H1 (cell line): ENCODE measurements at regions not wholly inside any gene's neighbourhood (a gene's known extent, or its start where the extent isn't known, plus 50 kb on each side); places are given as distances from the start of the nearest gene placed in this dataset.

Source experiments
- CTCF ChIA-PET: fragments of 300-600 bp; sonication (Branson Sonifier 250); formaldehyde crosslinking; loops from one replicate; lab custom pipeline; 2021; ENCODE audit not compliant: partially characterized antibody; lab: Charles Lee
- POLR2A ChIA-PET: fragments of 300-600 bp; sonication (Branson Sonifier 250); formaldehyde crosslinking; loops from one replicate; lab custom pipeline; 2021; ENCODE audit warnings: inconsistent platforms; ENCODE audit not compliant: partially characterized antibody; lab: Charles Lee
- DNase-seq, 2 experiments: peaks; one replicate each; pipeline versions ENCODE4 v3.0.0 to v3.0.0-alpha.2; 2010 to 2022; ENCODE audit warnings: low spot score in 2 of 2, low read depth in 1 of 2, mixed read lengths in 1 of 2
- FAIRE-seq: peaks from 2 replicates; lab custom pipeline; 2011; peaks lifted over from hg19 to GRCh38; lab: Jason Lieb, UNC
- H2AFZ ChIP-seq: 2 replicates; pipeline ENCODE4 v1.8.1; 2012; ENCODE audit warnings: low read length, inconsistent platforms
- H2AK5ac ChIP-seq: 2 replicates; pipeline ENCODE4 v1.6.1; 2013; ENCODE audit warnings: low read depth, low read length
- H2BK120ac ChIP-seq: replicated peaks from 2 replicates; pipeline ENCODE3; 2013; ENCODE audit warnings: low read depth, low read length, inconsistent platforms
- H2BK12ac ChIP-seq: 2 replicates; pipeline ENCODE4 v1.6.1; 2013; ENCODE audit warnings: low read depth, low read length
- H2BK15ac ChIP-seq: 2 replicates; pipeline ENCODE4 v1.6.1; 2013; ENCODE audit warnings: low read length
- H2BK20ac ChIP-seq: 2 replicates; pipeline ENCODE4 v1.6.1; 2013; ENCODE audit warnings: low read length
- H2BK5ac ChIP-seq: 2 replicates; pipeline ENCODE4 v1.6.1; 2013; ENCODE audit warnings: low read depth, low read length
- H3K14ac ChIP-seq: 2 replicates; pipeline ENCODE4 v1.6.1; 2013; ENCODE audit warnings: inconsistent platforms; ENCODE audit not compliant: insufficient read length
- H3K18ac ChIP-seq: 2 replicates; pipeline ENCODE4 v1.6.1; 2013; ENCODE audit warnings: low read length; ENCODE audit errors: extremely low read depth
- H3K23ac ChIP-seq: 2 replicates; pipeline ENCODE4 v1.6.1; 2013; ENCODE audit warnings: inconsistent platforms; ENCODE audit not compliant: insufficient read length
- H3K23me2 ChIP-seq: 2 replicates; pipeline ENCODE4 v1.6.1; 2013; ENCODE audit warnings: low read depth, low read length
- H3K27ac ChIP-seq: 2 replicates; pipeline ENCODE4 v1.6.1; 2011; ENCODE audit warnings: low read depth, low read length, inconsistent platforms
- H3K27me3 ChIP-seq, 4 experiments: replicated peaks in 1 of 4; 1 replicate in 1 of 4; 2 replicates in 3 of 4; pipeline versions ENCODE4 v1.6.1 to v1.8.1; 2011 to 2013; ENCODE audit warnings: low read length in 3 of 4, mild to moderate bottlenecking in 3 of 4, inconsistent platforms in 2 of 4, mixed read lengths in 2 of 4, moderate library complexity in 1 of 4; ENCODE audit not compliant: control insufficient read depth in 3 of 4, insufficient read depth in 3 of 4; ENCODE audit errors: extremely low read depth in 1 of 4
- H3K36me3 ChIP-seq, 4 experiments: 2 replicates each; pipeline versions ENCODE4 v1.6.1 to v1.8.1; 2011 to 2013; ENCODE audit warnings: mild to moderate bottlenecking in 4 of 4, low read length in 3 of 4, moderate library complexity in 2 of 4, control low read depth in 1 of 4, inconsistent platforms in 1 of 4; ENCODE audit not compliant: insufficient read depth in 4 of 4, control insufficient read depth in 2 of 4
- H3K4ac ChIP-seq: replicated peaks from 2 replicates; pipeline ENCODE3; 2013; ENCODE audit warnings: low read length, low read depth, mixed read lengths, inconsistent platforms; ENCODE audit not compliant: insufficient read length
- H3K4me1 ChIP-seq, 4 experiments: replicated peaks in 1 of 4; 1 replicate in 1 of 4; 2 replicates in 3 of 4; pipeline versions ENCODE4 v1.6.1 to v1.8.1; 2011 to 2013; ENCODE audit warnings: low read length in 3 of 4, inconsistent platforms in 2 of 4, mixed read lengths in 1 of 4; ENCODE audit not compliant: insufficient read depth in 4 of 4, control insufficient read depth in 3 of 4
- H3K4me2 ChIP-seq, 2 experiments: 2 replicates each; pipeline versions ENCODE4 v1.6.1 to v1.8.1; 2011 to 2013; ENCODE audit warnings: low read depth in 2 of 2, low read length in 2 of 2, control low read depth in 1 of 2, inconsistent platforms in 1 of 2, mild to moderate bottlenecking in 1 of 2; ENCODE audit not compliant: insufficient read depth in 1 of 2
- H3K4me3 ChIP-seq, 4 experiments: fragments of 200-600, 300-600 bp in 1 of 4; sonication (generic), shearing (Covaris generic), sonication (Bioruptor Twin) in 1 of 4; 2 replicates each; pipeline versions ENCODE4 v1.5.1 to v1.8.1; 2011 to 2016; ENCODE audit warnings: low read length in 4 of 4, low read depth in 3 of 4, control low read depth in 2 of 4, inconsistent platforms in 2 of 4, mild to moderate bottlenecking in 2 of 4, mixed read lengths in 1 of 4, moderate library complexity in 1 of 4; ENCODE audit not compliant: insufficient read depth in 2 of 4; ENCODE audit errors: extremely low read depth in 1 of 4
- H3K56ac ChIP-seq: replicated peaks from 2 replicates; pipeline ENCODE3; 2013; ENCODE audit warnings: low read depth, mild to moderate bottlenecking, mixed read lengths, low read length, inconsistent platforms; ENCODE audit not compliant: insufficient read length
- H3K79me1 ChIP-seq: 2 replicates; pipeline ENCODE4 v1.6.1; 2013; ENCODE audit warnings: low read depth, low read length, control low read depth
- H3K79me2 ChIP-seq, 2 experiments: 2 replicates each; pipeline versions ENCODE4 v1.6.1 to v1.8.1; 2012 to 2013; ENCODE audit warnings: low read length in 2 of 2, mild to moderate bottlenecking in 2 of 2, inconsistent platforms in 1 of 2; ENCODE audit not compliant: insufficient read depth in 2 of 2, control insufficient read depth in 1 of 2
- H3K9ac ChIP-seq, 4 experiments: replicated peaks in 1 of 4; 1 replicate in 1 of 4; 2 replicates in 3 of 4; pipeline versions ENCODE4 v1.6.1 to v1.8.1; 2011 to 2013; ENCODE audit warnings: low read depth in 3 of 4, low read length in 3 of 4, control low read depth in 2 of 4, mild to moderate bottlenecking in 2 of 4, moderate library complexity in 2 of 4, inconsistent platforms in 1 of 4; ENCODE audit errors: extremely low read depth in 1 of 4
- H3K9me3 ChIP-seq, 2 experiments: 2 replicates each; pipeline versions ENCODE4 v1.6.1 to v1.8.1; 2012 to 2013; ENCODE audit warnings: mild to moderate bottlenecking in 2 of 2, moderate library complexity in 2 of 2, control low read depth in 1 of 2, inconsistent platforms in 1 of 2, low read depth in 1 of 2, low read length in 1 of 2, mixed read lengths in 1 of 2; ENCODE audit not compliant: insufficient read depth in 2 of 2
- H4K20me1 ChIP-seq, 2 experiments: replicated peaks in 1 of 2; 2 replicates each; pipeline versions ENCODE3 to v1.8.1; 2011 to 2013; ENCODE audit warnings: inconsistent platforms in 2 of 2, low read length in 2 of 2, mild to moderate bottlenecking in 1 of 2; ENCODE audit not compliant: insufficient read depth in 2 of 2, control insufficient read depth in 1 of 2
- H4K5ac ChIP-seq: 2 replicates; pipeline ENCODE4 v1.6.1; 2013; ENCODE audit warnings: low read length, low read depth, mixed read lengths, inconsistent platforms; ENCODE audit not compliant: insufficient read length
- H4K8ac ChIP-seq: 2 replicates; pipeline ENCODE4 v1.8.0; 2013; ENCODE audit warnings: mild to moderate bottlenecking, moderate library complexity, low read length, inconsistent platforms; ENCODE audit not compliant: insufficient read depth; ENCODE audit errors: extremely low read depth
- H4K91ac ChIP-seq: replicated peaks from 2 replicates; pipeline ENCODE3; 2013; ENCODE audit warnings: low read length, mixed read lengths, inconsistent platforms; ENCODE audit not compliant: insufficient read length
- CEBPB ChIP-seq: IDR thresholded peaks from 2 replicates; pipeline ENCODE4 v1.6.1; 2012; ENCODE audit warnings: low read depth, low read length
- CHD1 ChIP-seq: IDR thresholded peaks from 2 replicates; pipeline ENCODE4 v1.6.1; 2012; ENCODE audit warnings: low read depth, low read length, improper control_type of control experiment
- CHD2 ChIP-seq: IDR thresholded peaks from 2 replicates; pipeline ENCODE4 v1.6.1; 2012; ENCODE audit warnings: low read length, improper control_type of control experiment
- RAD21 ChIP-seq, 2 experiments: IDR thresholded peaks in 1 of 2; conservative IDR thresholded peaks in 1 of 2; 2 replicates each; pipeline ENCODE4 v1.6.1; 2011; ENCODE audit warnings: low read depth in 2 of 2, low read length in 2 of 2, improper control_type of control experiment in 1 of 2, inconsistent platforms in 1 of 2, mild to moderate bottlenecking in 1 of 2, moderate library complexity in 1 of 2
- WGBS, 2 experiments: shearing (Covaris generic) in 1 of 2; methylation state at CpG; one replicate each; pipeline versions ENCODE4 v1.1.6 to v1.1.7; 2013 to 2015; ENCODE audit warnings: low lambda C conversion rate in 2 of 2, mixed read lengths in 2 of 2, inconsistent platforms in 1 of 2, low coverage in 1 of 2, missing lambda C conversion rate in 1 of 2; ENCODE audit not compliant: insufficient replicate concordance in 2 of 2, insufficient coverage in 1 of 2, insufficient read length in 1 of 2; ENCODE audit errors: extremely low coverage in 1 of 2, missing lambda C conversion rate in 1 of 2; 5-methylcytosine and 5-hydroxymethylcytosine counted together

DNA sequence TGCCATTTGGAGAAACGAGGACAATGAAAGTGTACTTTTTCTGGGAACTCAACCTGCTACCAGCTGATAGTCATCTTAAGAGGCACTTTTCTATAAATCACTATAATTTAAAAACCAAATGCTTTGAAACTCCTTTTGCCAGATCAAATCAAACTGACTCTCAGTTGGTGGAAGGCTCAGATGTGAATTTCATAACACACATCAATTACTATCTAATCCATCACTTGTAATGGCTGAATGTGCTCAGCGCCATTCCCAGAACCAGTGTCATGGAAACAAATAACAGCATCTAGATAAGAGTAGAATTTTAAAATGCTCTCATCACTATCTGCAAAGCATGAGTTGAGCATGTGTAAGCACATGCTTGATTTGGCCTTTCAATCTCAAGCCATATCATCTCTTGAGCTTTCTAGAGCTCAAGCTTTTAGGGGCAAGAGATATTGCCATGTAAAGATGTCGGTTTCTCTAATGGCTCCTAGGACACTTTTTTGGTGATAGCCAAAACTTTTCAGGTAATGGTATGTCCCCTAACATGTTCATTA, 223.1 kb upstream of the ACVR2A start:
- H3K79me2 ChIP-seq = no peaks in the 10 kb centered on the region
- no peak overlapping the region for H3K4ac ChIP-seq
- no peaks in the 10 kb centered on the region for H3K79me1 ChIP-seq
- no peak overlapping the region for H2AFZ ChIP-seq
- no peak overlapping the region for H3K4me3 ChIP-seq
- no peaks in the 10 kb centered on the region for H3K36me3 ChIP-seq
- H4K91ac ChIP-seq = no peak overlapping the region
- no peak overlapping the region for H3K9ac ChIP-seq
- H3K9me3 ChIP-seq = no peaks in the 10 kb centered on the region
- no peak overlapping the region for H2BK15ac ChIP-seq
- H4K20me1 ChIP-seq = no peaks in the 10 kb centered on the region
- H3K27me3 ChIP-seq = no peaks in the 10 kb centered on the region
- no peak overlapping the region for H2BK120ac ChIP-seq
- H4K8ac ChIP-seq = no peak overlapping the region
- POLR2A ChIA-PET = no interaction called here
- H3K14ac ChIP-seq = no peak overlapping the region
- H3K56ac ChIP-seq = no peak overlapping the region
- H2BK5ac ChIP-seq = no peak overlapping the region
- 85% methylated on average over 3 of the region's 3 CpGs; no CpG with 5 or more reads in 1 of the 2 experiments for WGBS, 2 experiments
- H3K4me1 ChIP-seq = peaks cover 0 to 3% (median 0%) of the 10 kb centered on the region in 4 experiments; a peak in 1 of 7 replicates
- no peak overlapping the region for H2BK20ac ChIP-seq
- no peaks in the 10 kb centered on the region for H3K23me2 ChIP-seq
- TF ChIP-seq CHD1 (no peak), RAD21 (IDR thresholded peaks at IDR 0.05 in 1 of 2, conservative IDR thresholded peaks at IDR 0.05 in 1 of 2; ENCODE audit: low read depth in 2 of 2, low read length in 2 of 2) (no peak), CHD2 (no peak), CEBPB (no peak)
- TF ChIP-seq, all 59 proteins: peak for 0
- Histone ChIP-seq H2AK5ac (no peak overlapping the region), H4K5ac (no peak overlapping the region), H3K18ac (no peak overlapping the region), H3K23ac (no peak overlapping the region), H3K4me2 (no peak overlapping the region), H2BK12ac (no peak overlapping the region), H3K27ac (no peak overlapping the region)
- DNase-seq (no peak), FAIRE-seq (no peak)
- CTCF ChIA-PET = no interaction called here
